AG04450 (cell line): ENCODE measurements at regions not wholly inside any gene's neighbourhood (a gene's known extent, or its start where the extent isn't known, plus 50 kb on each side); places are given as distances from the start of the nearest gene placed in this dataset.

Experiments used
- CTCF ChIA-PET: fragments of 300-600, 350-600 bp; formaldehyde crosslinking; extraction: SDS; loops from one replicate; lab custom pipeline; 2022; ENCODE audit warnings: antibody characterized with exemption, inconsistent platforms; lab: Charles Lee
- POLR2A ChIA-PET: fragments of 350-600 bp; formaldehyde crosslinking; extraction: SDS; loops from one replicate; lab custom pipeline; 2021; ENCODE audit warnings: antibody characterized with exemption, inconsistent platforms; lab: Yijun Ruan, JAX
- DNase-seq: peaks from one replicate; pipeline ENCODE4 v3.0.0-alpha.2; 2011; ENCODE audit warnings: low read depth, low spot score
- H3K27ac ChIP-seq: one replicate; pipeline ENCODE4 v1.5.1; 2012; ENCODE audit warnings: low read depth, low read length, control low read depth
- H3K27me3 ChIP-seq: one replicate; pipeline ENCODE4 v1.6.0; 2012; ENCODE audit warnings: low read length; ENCODE audit not compliant: control insufficient read depth, insufficient read depth
- H3K4me3 ChIP-seq: 2 replicates; pipeline ENCODE4 v1.5.1; 2011; ENCODE audit warnings: mild to moderate bottlenecking, low read depth, low read length, control low read depth
- H3K9me3 ChIP-seq: 2 replicates; pipeline ENCODE4 v1.5.1; 2012; ENCODE audit warnings: low read length; ENCODE audit not compliant: control insufficient read depth, insufficient read depth
- TF ChIP-seq, protein P1 (sequence below): IDR thresholded peaks from 2 replicates; pipeline ENCODE4 v1.5.1; 2011; ENCODE audit warnings: low read depth, low read length, control low read depth, inconsistent platforms

DNA sequence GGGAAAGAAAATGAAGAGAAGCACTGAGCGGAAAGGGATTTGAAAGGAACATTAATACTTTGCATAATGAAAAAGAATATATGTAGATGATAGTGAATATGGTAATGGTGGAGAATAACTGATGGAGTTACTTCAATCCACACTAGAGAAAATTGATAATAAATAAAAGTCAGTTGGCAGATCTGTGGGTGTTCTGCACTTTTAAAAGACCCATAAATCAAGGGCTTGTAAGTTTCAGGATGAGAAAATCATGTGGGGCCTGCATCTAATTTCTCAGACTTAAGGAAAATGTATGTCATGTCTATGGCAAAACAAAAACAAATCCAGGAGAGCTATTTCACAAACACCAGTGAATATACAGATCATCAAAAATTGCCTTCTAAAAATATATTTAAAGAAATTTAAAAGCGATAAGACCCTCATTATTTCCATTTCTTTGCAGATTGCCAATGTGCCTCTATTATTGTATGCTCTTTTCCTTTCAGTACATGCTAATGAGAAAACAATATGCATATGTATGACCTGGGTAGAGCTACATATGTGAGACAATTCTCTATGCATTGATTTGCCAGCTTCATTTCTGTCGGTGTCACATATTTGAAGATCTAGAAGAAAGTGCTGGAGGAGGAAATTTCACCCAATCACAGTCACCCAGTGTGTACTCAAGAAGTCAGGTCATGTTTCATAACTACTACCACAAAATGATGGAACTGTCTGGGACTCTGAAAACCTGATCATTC, 269.9 kb upstream of the PDZRN3 start:
- Histone ChIP-seq H3K4me3 (no peak overlapping the region), H3K27me3 (no peaks in the 10 kb centered on the region), H3K9me3 (no peaks in the 10 kb centered on the region), H3K27ac (no peak overlapping the region)
- POLR2A ChIA-PET: no interaction called here
- CTCF ChIA-PET: no interaction called here
- TF ChIP-seq, protein P1, sequence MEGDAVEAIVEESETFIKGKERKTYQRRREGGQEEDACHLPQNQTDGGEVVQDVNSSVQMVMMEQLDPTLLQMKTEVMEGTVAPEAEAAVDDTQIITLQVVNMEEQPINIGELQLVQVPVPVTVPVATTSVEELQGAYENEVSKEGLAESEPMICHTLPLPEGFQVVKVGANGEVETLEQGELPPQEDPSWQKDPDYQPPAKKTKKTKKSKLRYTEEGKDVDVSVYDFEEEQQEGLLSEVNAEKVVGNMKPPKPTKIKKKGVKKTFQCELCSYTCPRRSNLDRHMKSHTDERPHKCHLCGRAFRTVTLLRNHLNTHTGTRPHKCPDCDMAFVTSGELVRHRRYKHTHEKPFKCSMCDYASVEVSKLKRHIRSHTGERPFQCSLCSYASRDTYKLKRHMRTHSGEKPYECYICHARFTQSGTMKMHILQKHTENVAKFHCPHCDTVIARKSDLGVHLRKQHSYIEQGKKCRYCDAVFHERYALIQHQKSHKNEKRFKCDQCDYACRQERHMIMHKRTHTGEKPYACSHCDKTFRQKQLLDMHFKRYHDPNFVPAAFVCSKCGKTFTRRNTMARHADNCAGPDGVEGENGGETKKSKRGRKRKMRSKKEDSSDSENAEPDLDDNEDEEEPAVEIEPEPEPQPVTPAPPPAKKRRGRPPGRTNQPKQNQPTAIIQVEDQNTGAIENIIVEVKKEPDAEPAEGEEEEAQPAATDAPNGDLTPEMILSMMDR: no peak
- DNase-seq: no peak

DNA sequence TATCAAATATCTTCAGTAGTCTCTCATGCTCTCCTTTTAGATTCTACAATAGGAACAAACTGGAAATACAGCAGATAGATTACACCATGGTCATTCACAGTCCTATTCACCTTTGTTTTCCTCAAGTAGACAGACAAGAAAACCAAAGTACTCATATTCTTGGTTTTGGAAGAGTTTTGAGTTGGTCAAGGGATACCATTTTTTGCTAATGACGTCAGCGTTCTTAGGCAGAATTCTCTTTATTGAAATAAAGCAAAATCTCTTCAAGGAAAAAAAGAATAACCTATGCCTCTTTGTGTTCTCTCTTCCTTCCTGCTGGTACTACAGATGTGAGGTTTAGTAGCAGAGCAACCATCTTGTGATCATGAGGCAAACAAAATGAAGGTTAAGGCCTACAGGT, 268.3 kb upstream of the PDZRN3 start:
- no peak for DNase-seq
- CTCF ChIA-PET: no interaction called here
- POLR2A ChIA-PET: no interaction called here

DNA sequence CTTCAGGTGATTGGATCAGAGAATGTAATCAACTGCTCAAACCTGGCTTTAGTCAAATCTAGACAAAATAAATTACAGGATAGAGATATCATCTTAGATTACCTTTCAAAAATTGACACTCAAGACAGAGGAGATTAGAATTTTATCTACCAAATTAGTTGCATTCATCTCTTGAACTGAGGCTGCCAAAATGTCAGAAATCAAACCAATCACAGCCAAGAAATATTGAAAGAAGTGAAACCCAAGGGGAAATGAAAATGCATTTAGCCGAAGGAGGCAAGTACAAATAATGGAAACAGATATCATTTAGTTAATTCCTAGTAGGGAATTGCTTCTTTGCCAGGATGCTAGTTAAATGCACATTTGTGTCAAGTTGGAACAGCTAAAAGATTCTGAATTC, 261.1 kb upstream of the PDZRN3 start:
- no peaks in the 10 kb centered on the region for H3K9me3 ChIP-seq
- ChIA-PET CTCF (no interaction called here), POLR2A (no interaction called here)
- TF ChIP-seq, protein P1: no peak
- no peak overlapping the region for H3K4me3 ChIP-seq
- no peak for DNase-seq
- no peak overlapping the region for H3K27ac ChIP-seq
- H3K27me3 ChIP-seq: peaks cover 3% of the 10 kb centered on the region

More for the DNA sequence above, 268.3 kb upstream of the PDZRN3 start:
- Histone ChIP-seq H3K27me3 (no peaks in the 10 kb centered on the region), H3K9me3 (no peaks in the 10 kb centered on the region), H3K4me3 (no peak overlapping the region), H3K27ac (no peak overlapping the region)
- TF ChIP-seq, protein P1: no peak

DNA sequence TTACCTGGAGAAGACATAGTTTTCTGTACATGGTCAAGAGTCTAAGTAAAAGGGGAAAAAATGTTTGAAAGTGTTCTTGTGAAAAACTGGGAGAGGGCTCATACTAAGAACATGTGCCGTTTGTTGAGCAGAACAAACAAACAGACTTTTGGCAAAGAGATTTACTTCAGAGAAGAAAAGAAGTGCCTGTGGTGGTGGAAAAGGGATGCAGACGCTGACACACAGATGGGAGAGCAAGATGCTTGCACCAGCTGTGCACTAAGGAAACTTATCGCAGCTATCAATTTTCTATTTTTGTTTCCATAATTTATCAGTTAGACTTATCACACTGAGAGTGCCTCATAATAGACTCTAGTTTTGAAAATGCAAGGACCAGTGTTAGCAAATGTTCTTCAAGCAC, 259.6 kb upstream of the PDZRN3 start:
- Histone ChIP-seq H3K27me3 (peaks cover 3% of the 10 kb centered on the region), H3K27ac (no peak overlapping the region), H3K9me3 (no peaks in the 10 kb centered on the region), H3K4me3 (no peak overlapping the region)
- ChIA-PET POLR2A (no interaction called here), CTCF (no interaction called here)
- DNase-seq: no peak
- TF ChIP-seq, protein P1: no peak

DNA sequence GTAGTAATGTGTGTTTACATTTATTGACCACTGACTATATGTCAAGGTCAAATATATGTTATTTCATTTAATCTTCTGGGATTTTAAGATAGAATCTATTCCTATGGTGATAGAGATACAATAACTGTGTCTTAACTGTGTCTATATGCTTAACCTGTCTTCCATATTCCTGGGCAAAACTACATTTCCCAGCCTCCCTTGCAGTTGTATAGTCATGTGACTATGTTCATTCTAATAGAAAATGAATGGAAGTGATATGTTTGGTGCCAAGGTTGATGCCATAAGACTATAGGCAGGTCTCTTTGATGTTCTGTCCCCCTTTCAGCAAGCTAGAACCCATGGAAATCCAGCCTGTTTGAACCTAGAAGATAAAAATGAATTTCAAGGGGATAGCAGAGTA, 258.8 kb upstream of the PDZRN3 start:
- Histone ChIP-seq H3K9me3 (no peaks in the 10 kb centered on the region), H3K27ac (no peak overlapping the region), H3K4me3 (no peak overlapping the region), H3K27me3 (peaks cover 3% of the 10 kb centered on the region)
- DNase-seq: no peak
- POLR2A ChIA-PET: no interaction called here
- TF ChIP-seq, protein P1: no peak
- CTCF ChIA-PET: no interaction called here
